CD8-positive, alpha-beta memory T cell (primary cell): ENCODE measurements at regions not wholly inside any gene's neighbourhood (a gene's known extent, or its start where the extent isn't known, plus 50 kb on each side); places are given as distances from the start of the nearest gene placed in this dataset.

ENCODE experiments used
- CTCF ChIA-PET: fragments of 350-600 bp; sonication (Branson Sonifier 250); formaldehyde crosslinking; loops from one replicate; lab custom pipeline; 2021; ENCODE audit warnings: antibody characterized with exemption; lab: Charles Lee
- POLR2A ChIA-PET: fragments of 350-600 bp; sonication (Branson Sonifier 250); formaldehyde crosslinking; loops from one replicate; lab custom pipeline; 2021; ENCODE audit warnings: antibody characterized with exemption; lab: Charles Lee
- DNase-seq, 5 donors: peaks; one replicate each; pipeline versions ENCODE4 v3.0.0 to v3.0.0-alpha.2; 2020 to 2022; ENCODE audit warnings: mixed read lengths in 1 of 5
- H3K27ac ChIP-seq: one replicate; pipeline ENCODE4 v1.7.0; 2013; ENCODE audit warnings: low read depth, mild to moderate bottlenecking, low read length, moderate library complexity
- H3K27me3 ChIP-seq: 2 replicates; pipeline ENCODE4 v1.7.0; 2013; ENCODE audit warnings: low read length, mild to moderate bottlenecking; ENCODE audit not compliant: insufficient read depth, poor library complexity, severe bottlenecking
- H3K36me3 ChIP-seq: 2 replicates; pipeline ENCODE4 v1.7.0; 2013; ENCODE audit warnings: mild to moderate bottlenecking, low read length, moderate library complexity; ENCODE audit not compliant: insufficient read depth
- H3K4me1 ChIP-seq: 2 replicates; pipeline ENCODE4 v1.7.0; 2013; ENCODE audit warnings: mild to moderate bottlenecking, low read length, moderate library complexity; ENCODE audit not compliant: insufficient read depth
- H3K4me3 ChIP-seq: 2 replicates; pipeline ENCODE4 v1.7.0; 2013; ENCODE audit warnings: mild to moderate bottlenecking, low read length
- H3K9me3 ChIP-seq: 2 replicates; pipeline ENCODE4 v1.7.0; 2013; ENCODE audit warnings: mild to moderate bottlenecking, low read length
- H3K27ac Mint-ChIP-seq, 8 donors: one replicate each; pipeline ENCODE4 v1.8.0; 2020 to 2021; ENCODE audit warnings: mixed read lengths in 8 of 8, mild to moderate bottlenecking in 6 of 8, inconsistent platforms in 3 of 8, moderate library complexity in 3 of 8
- H3K27me3 Mint-ChIP-seq, 2 donors: one replicate each; pipeline ENCODE4 v1.8.0; 2020 to 2021; ENCODE audit warnings: mixed read lengths in 2 of 2, mild to moderate bottlenecking in 1 of 2, moderate library complexity in 1 of 2
- H3K36me3 Mint-ChIP-seq, 3 donors: one replicate each; pipeline ENCODE4 v1.8.0; 2020 to 2021; ENCODE audit warnings: mixed read lengths in 3 of 3, inconsistent platforms in 1 of 3, mild to moderate bottlenecking in 1 of 3
- H3K4me1 Mint-ChIP-seq, 3 donors: one replicate each; pipeline ENCODE4 v1.8.0; 2020 to 2021; ENCODE audit warnings: mixed read lengths in 3 of 3, inconsistent platforms in 1 of 3, mild to moderate bottlenecking in 1 of 3
- H3K4me3 Mint-ChIP-seq, 7 donors: one replicate each; pipeline ENCODE4 v1.8.0; 2020 to 2021; ENCODE audit warnings: mixed read lengths in 7 of 7, mild to moderate bottlenecking in 6 of 7, moderate library complexity in 4 of 7, inconsistent platforms in 2 of 7
- H3K9me3 Mint-ChIP-seq, 5 donors: one replicate each; pipeline ENCODE4 v1.8.0; 2020 to 2022; ENCODE audit warnings: mixed read lengths in 5 of 5, mild to moderate bottlenecking in 3 of 5, moderate library complexity in 2 of 5, inconsistent platforms in 1 of 5

GRCh38 chr22:27627444-27627833 is 174.1 kb downstream of the MN1 start:
- Histone ChIP-seq H3K36me3 (no peaks in the 10 kb centered on the region), H3K4me1 (no peaks in the 10 kb centered on the region), H3K27ac (no peak overlapping the region), H3K9me3 (no peaks in the 10 kb centered on the region), H3K27me3 (no peaks in the 10 kb centered on the region), H3K4me3 (no peak overlapping the region)
- no peak overlapping the region for H3K4me3 Mint-ChIP-seq
- H3K36me3 Mint-ChIP-seq = no peaks in the 10 kb centered on the region
- H3K9me3 Mint-ChIP-seq = peaks cover 0 to 1% (median 0%) of the 10 kb centered on the region in 5 donors
- peaks cover 0 to 1% of the 10 kb centered on the region in 2 donors for H3K27me3 Mint-ChIP-seq
- H3K27ac Mint-ChIP-seq = no peak overlapping the region
- POLR2A ChIA-PET = no interaction called here
- no peak for DNase-seq
- CTCF ChIA-PET = no interaction called here
- no peaks in the 10 kb centered on the region for H3K4me1 Mint-ChIP-seq

DNA sequence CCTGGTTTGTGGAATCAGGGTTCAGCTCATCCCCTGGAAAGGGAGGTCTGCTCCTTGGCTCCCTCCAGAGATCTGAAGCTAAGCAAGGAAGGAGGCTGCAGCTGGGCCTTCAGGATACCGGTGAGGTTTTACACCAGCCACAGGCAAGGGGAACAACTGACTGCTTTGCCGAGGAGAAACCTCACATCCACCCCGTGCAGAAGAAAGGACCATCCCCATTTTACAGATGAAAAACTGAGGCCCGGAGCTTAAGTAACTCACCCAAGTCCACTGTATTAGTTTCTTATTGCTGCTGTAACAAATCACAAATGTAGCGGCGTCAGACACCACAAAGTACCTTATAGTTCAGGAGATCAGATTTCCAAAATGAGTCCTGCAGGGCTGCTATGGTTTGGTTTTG is 173.7 kb downstream of the MN1 start:
- no peak for DNase-seq
- Mint-ChIP-seq H3K36me3 (no peaks in the 10 kb centered on the region), H3K27ac (no peak overlapping the region), H3K27me3 (peaks cover 0 to 1% of the 10 kb centered on the region in 2 donors), H3K4me1 (no peaks in the 10 kb centered on the region), H3K9me3 (peaks cover 0 to 1% (median 0%) of the 10 kb centered on the region in 5 donors), H3K4me3 (no peak overlapping the region)
- Histone ChIP-seq H3K36me3 (no peaks in the 10 kb centered on the region), H3K4me1 (no peaks in the 10 kb centered on the region), H3K27ac (no peak overlapping the region), H3K9me3 (no peaks in the 10 kb centered on the region), H3K4me3 (no peak overlapping the region), H3K27me3 (no peaks in the 10 kb centered on the region)
- CTCF ChIA-PET = no interaction called here
- POLR2A ChIA-PET = no interaction called here

GRCh38 chr22:27628341-27628740 is 173.2 kb downstream of the MN1 start:
- H3K9me3 Mint-ChIP-seq = peaks cover 0 to 1% (median 0%) of the 10 kb centered on the region in 5 donors
- POLR2A ChIA-PET = no interaction called here
- peaks cover under 1 to 1% of the 10 kb centered on the region in 2 donors for H3K27me3 Mint-ChIP-seq
- Histone ChIP-seq H3K4me3 (no peak overlapping the region), H3K36me3 (no peaks in the 10 kb centered on the region), H3K9me3 (no peaks in the 10 kb centered on the region), H3K27me3 (no peaks in the 10 kb centered on the region), H3K4me1 (no peaks in the 10 kb centered on the region), H3K27ac (no peak overlapping the region)
- no peak overlapping the region for H3K27ac Mint-ChIP-seq
- no peak for DNase-seq
- H3K4me1 Mint-ChIP-seq = no peaks in the 10 kb centered on the region
- H3K4me3 Mint-ChIP-seq = no peak overlapping the region
- CTCF ChIA-PET = no interaction called here
- H3K36me3 Mint-ChIP-seq = no peaks in the 10 kb centered on the region

- H3K36me3 ChIP-seq = no peaks in the 10 kb centered on the region
- Mint-ChIP-seq H3K27ac (no peak overlapping the region), H3K4me1 (no peaks in the 10 kb centered on the region), H3K4me3 (no peak overlapping the region), H3K9me3 (peaks cover 0 to 1% (median 0%) of the 10 kb centered on the region in 5 donors), H3K36me3 (no peaks in the 10 kb centered on the region), H3K27me3 (peaks cover 5 to 7% of the 10 kb centered on the region in 2 donors)
- ChIA-PET POLR2A (no interaction called here), CTCF (no interaction called here)
- no peaks in the 10 kb centered on the region for H3K27me3 ChIP-seq
- H3K4me3 ChIP-seq = no peak overlapping the region
- no peak overlapping the region for H3K27ac ChIP-seq
- H3K9me3 ChIP-seq = no peaks in the 10 kb centered on the region
- no peaks in the 10 kb centered on the region for H3K4me1 ChIP-seq
- no peak for DNase-seq
Measured at GRCh38 chr22:27628891-27629631, 172.5 kb downstream of the MN1 start.

- POLR2A ChIA-PET = no interaction called here
- no peaks in the 10 kb centered on the region for H3K27me3 ChIP-seq
- H3K4me1 ChIP-seq = no peaks in the 10 kb centered on the region
- Mint-ChIP-seq H3K27me3 (peaks cover 8 to 15% of the 10 kb centered on the region in 2 donors), H3K36me3 (no peaks in the 10 kb centered on the region), H3K4me1 (no peaks in the 10 kb centered on the region), H3K9me3 (peaks cover 0 to 1% (median 0%) of the 10 kb centered on the region in 5 donors), H3K27ac (no peak overlapping the region), H3K4me3 (no peak overlapping the region)
- H3K4me3 ChIP-seq = no peak overlapping the region
- DNase-seq = no peak
- CTCF ChIA-PET = no interaction called here
- no peaks in the 10 kb centered on the region for H3K9me3 ChIP-seq
- H3K36me3 ChIP-seq = no peaks in the 10 kb centered on the region
- no peak overlapping the region for H3K27ac ChIP-seq
Measured at GRCh38 chr22:27629908-27630673, 171.5 kb downstream of the MN1 start.

DNA sequence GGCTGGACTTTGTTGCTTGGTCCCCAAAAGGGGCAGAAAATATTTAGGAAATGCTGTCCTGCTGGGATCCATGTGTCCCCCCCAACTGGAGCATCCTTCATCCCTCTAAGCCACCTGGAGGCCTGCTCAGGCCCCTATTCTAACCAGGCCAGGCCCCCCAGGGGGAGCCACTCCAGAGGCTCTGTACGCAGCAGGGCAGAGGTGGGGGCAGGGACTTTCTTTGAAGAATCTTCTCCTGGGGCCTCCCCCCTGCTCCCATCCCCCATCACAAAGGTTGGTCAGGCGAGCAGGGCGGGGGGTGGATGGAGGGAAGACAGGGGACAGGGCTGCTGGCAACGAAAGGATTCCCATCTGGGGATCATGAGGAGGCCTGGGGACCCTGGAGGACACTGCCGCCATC is 170.8 kb downstream of the MN1 start:
- POLR2A ChIA-PET = no interaction called here
- Histone ChIP-seq H3K4me1 (no peaks in the 10 kb centered on the region), H3K36me3 (no peaks in the 10 kb centered on the region), H3K27me3 (no peaks in the 10 kb centered on the region), H3K9me3 (no peaks in the 10 kb centered on the region), H3K27ac (no peak overlapping the region), H3K4me3 (no peak overlapping the region)
- no peak for DNase-seq
- no peaks in the 10 kb centered on the region for H3K4me1 Mint-ChIP-seq
- CTCF ChIA-PET = no interaction called here
- peaks cover 0 to 1% (median 0%) of the 10 kb centered on the region in 5 donors for H3K9me3 Mint-ChIP-seq
- H3K4me3 Mint-ChIP-seq = no peak overlapping the region
- no peaks in the 10 kb centered on the region for H3K36me3 Mint-ChIP-seq
- no peak overlapping the region for H3K27ac Mint-ChIP-seq
- H3K27me3 Mint-ChIP-seq = peaks cover 8 to 21% of the 10 kb centered on the region in 2 donors

- no peaks in the 10 kb centered on the region for H3K36me3 Mint-ChIP-seq
- ChIA-PET CTCF (no interaction called here), POLR2A (no interaction called here)
- H3K27ac Mint-ChIP-seq = no peak overlapping the region
- H3K4me3 Mint-ChIP-seq = no peak overlapping the region
- Histone ChIP-seq H3K4me1 (no peaks in the 10 kb centered on the region), H3K27me3 (no peaks in the 10 kb centered on the region), H3K27ac (no peak overlapping the region), H3K9me3 (no peaks in the 10 kb centered on the region), H3K36me3 (no peaks in the 10 kb centered on the region), H3K4me3 (no peak overlapping the region)
- peaks cover 12 to 28% of the 10 kb centered on the region in 2 donors for H3K27me3 Mint-ChIP-seq
- DNase-seq = no peak
- peaks cover 0 to 1% (median 0%) of the 10 kb centered on the region in 5 donors for H3K9me3 Mint-ChIP-seq
- no peaks in the 10 kb centered on the region for H3K4me1 Mint-ChIP-seq
Measured at GRCh38 chr22:27631641-27632040, 169.9 kb downstream of the MN1 start.

DNA sequence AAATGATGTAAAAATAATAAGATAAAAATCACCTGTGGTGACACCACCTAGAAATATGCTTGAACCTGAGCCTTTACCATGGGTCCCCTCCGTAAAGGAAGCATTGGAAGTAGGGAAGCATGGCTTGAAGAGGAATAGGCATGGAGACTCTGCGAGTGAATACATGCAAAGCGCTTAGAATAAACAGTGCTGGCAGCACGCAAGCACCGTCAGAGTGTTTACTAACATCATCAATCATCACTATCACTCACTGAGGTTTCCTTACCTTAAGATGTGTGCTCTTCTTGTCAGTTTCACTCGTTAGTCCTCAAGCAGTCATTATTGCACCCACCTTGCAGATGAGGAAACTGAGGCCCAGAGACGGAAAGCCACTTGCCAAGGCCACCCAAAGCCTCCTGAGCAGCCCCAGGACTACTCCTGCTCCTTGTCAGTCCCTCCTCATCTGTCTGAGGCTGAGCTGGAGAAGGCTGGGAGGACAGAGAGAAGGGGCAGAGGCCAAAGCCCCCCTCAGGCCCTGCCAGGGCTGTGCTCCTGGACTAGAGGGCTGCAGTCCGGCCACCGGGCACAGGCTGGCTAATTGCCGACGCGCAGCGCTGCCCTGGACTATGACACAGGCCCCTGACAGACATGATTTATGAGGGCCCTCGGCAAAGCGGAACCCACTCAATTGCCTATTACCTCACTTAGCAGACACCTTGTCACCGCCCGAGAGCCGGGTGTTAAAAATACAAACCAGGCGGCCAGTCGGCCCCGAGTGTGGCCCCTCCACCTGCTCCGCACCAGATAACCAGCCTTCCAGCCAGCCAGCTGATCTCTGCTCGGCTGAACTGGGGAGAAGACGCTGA is 168.9 kb downstream of the MN1 start:
- H3K27me3 Mint-ChIP-seq = peaks cover 12 to 30% of the 10 kb centered on the region in 2 donors
- no peak overlapping the region for H3K27ac ChIP-seq
- no peaks in the 10 kb centered on the region for H3K27me3 ChIP-seq
- no peak overlapping the region for H3K4me3 Mint-ChIP-seq
- H3K36me3 Mint-ChIP-seq = no peaks in the 10 kb centered on the region
- H3K27ac Mint-ChIP-seq = no peak overlapping the region
- no peaks in the 10 kb centered on the region for H3K4me1 Mint-ChIP-seq
- no peak overlapping the region for H3K4me3 ChIP-seq
- H3K9me3 ChIP-seq = no peaks in the 10 kb centered on the region
- H3K4me1 ChIP-seq = no peaks in the 10 kb centered on the region
- CTCF ChIA-PET = no interaction called here
- DNase-seq = no peak
- no peaks in the 10 kb centered on the region for H3K36me3 ChIP-seq
- peaks cover 0 to 1% (median 0%) of the 10 kb centered on the region in 5 donors for H3K9me3 Mint-ChIP-seq
- POLR2A ChIA-PET = no interaction called here
